HG03108 (cell line): ENCODE measurements at regions not wholly inside any gene's neighbourhood (a gene's known extent, or its start where the extent isn't known, plus 50 kb on each side); places are given as distances from the start of the nearest gene placed in this dataset.

Experiments used
- ATAC-seq: cut with Tn5 transposase; IDR thresholded peaks from one replicate; pipeline ENCODE4 v1.9.1; 2021; ENCODE audit warnings: moderate library complexity; ENCODE audit not compliant: unreplicated experiment

DNA sequence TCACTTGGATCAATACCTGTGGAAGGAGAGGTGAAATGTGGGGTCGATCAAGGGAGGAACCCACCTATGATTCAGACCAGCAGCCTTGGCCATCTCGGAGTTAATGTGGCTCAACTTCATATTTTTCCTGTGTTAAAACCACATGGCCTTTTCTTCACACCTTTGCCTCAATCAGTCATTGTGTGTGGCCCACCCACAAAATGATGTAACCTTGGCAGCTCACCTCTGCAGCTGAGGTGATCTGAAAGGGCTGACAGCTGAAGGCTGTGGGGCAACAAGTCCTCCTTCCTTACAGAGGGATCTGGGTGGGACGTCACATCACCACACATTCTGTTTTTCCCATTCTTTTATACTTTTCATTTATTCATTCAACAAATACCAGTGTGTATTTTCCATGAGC is 357.1 kb upstream of the HSF2 start:
- no peak for ATAC-seq

DNA sequence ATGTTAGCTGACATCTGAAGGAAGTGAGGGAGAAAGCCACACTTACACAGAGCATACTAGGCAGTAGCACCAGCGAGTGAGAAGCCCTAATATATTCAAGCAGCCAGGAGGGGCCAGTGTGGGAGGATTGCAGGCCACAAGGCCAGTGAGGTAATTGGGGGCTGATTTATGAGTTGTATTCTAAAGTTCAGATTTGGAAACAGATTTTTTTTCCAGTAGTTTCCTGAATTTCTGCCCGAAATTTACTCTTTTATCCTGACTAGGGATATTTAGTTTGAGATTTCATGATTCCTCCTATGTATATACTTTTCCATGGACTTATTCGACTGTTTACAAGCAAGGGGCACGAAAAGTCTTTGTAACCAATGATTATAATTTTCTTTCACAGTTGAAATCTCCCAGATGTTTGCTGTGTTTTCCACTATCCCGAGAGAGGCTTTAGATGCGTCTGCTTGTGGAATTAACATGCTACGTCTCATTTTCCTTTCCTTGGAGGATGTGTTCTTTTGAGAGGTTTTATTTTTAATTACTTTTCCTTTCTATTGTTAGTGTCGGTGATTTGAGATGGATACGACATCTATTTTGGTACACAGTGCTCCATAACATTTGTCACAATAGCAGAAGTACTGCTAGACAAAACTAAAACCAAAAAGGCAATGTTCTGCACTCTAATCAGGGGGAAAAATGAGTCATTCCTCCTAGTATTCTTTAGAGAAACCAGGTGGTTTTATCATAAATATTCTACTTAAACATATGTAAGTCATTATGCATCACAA is 356.3 kb upstream of the HSF2 start:
- no peak for ATAC-seq

DNA sequence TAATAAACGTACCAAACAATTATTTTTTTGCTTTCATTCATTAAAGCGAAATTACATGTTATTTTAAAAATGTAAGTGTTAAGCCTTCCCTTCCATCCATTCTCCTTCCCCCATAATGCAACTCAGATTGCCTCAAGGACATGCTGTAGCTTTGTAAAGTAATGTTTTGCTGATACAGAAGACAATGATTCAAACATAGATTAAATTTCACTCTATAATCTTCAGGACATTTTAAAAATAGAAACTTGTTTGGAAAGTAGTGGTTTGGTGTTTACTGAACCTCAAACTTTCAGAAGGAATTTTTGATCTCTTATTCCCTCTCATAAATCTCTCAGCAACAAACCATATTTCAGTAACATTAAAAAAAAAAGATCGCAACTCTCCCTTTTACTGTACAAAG is 350.9 kb upstream of the HSF2 start:
- ATAC-seq, result no peak

GRCh38 chr6:122049341-122049740 is 350.1 kb upstream of the HSF2 start:
- ATAC-seq, result no peak

- ATAC-seq, result no peak
Measured at GRCh38 chr6:122050242-122050755, 349.2 kb upstream of the HSF2 start.

DNA sequence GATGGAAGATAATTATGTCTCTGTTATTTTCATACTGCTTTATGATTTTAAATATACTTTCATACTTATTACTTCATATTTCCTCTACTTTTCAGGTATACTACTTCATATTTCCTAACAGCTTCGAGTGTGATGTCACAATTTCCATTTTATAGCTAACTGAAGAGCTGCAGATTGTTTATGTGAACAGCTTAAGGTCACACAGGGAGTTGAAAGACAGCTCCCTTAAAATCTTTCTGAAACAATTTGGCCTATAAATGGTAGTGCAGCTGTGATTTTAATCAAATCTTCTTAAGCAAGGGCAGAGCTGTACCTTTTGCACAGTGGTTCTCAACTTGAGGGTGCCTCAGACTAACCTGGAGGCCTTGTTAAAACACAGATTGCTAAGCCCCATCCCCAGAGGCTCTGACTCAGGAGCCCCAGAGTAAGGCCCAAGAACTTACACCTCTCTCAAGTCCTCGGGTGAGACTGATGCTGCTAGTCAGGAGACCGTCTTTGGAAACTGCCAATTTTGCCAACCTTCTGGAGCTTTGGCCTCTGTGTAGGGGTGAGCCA is 347.0 kb upstream of the HSF2 start:
- ATAC-seq, result no peak

GRCh38 chr6:122059918-122060317 is 339.5 kb upstream of the HSF2 start:
- ATAC-seq, result no peak

DNA sequence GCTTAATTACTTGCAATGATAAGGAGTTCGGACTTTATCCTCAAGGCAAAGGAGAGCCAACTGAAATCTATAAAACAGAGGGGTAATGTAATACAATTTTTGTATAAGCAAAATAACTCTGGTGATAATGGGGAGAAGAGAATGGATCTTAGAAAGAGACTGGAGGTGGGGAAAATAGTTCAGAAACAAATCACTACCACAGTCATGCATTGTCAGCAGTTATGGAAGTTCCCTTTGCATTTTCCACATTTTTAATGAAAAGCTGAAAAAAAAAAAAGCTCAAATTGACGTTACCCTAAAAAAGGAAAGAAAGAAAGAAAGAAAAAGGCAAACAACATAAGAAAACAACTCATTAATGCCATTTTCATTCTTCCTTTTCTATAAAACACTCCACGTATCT is 337.6 kb upstream of the HSF2 start:
- no peak for ATAC-seq

DNA sequence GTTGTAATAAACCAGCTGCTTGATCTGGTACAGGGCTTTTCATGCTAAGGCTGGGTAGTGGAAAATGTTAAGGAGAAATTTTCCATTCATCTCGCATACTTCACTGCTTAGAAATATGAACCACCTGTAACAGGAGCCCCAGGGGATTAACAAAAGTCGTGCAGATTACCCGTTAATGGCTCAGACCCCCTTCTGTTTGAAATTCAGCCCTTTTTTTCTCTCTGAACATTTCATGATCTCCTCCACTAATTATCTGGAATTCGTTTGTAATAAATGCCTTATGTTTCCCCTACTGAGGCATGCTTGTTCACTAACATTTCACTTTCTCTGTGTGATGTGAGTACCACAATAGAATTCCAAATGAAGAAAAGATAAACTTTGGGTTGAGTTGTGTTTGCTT is 336.4 kb upstream of the HSF2 start:
- no peak for ATAC-seq

- ATAC-seq, result no peak
Measured at GRCh38 chr6:122063761-122064160, 335.7 kb upstream of the HSF2 start.

DNA sequence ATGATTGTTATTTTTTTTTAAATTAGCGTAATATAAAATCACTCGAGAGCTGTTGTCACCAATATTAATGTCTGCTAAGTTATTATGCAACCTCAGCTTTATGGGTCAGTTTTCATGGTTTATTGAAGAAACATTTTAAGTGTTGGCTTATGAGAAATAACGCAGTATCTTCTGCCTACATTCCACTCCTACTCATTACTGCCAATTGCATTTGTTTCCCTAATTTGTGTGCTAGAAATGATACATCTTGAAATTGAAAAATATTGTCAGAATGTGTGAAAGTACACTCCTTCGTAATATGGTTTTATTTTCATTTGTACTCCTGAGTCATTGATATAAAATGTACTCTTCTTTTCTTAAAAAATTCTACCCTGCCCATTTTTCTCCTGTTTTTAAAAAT is 333.3 kb upstream of the HSF2 start:
- no peak for ATAC-seq

- ATAC-seq, result no peak
Measured at GRCh38 chr6:122068291-122068769, 331.1 kb upstream of the HSF2 start.

- no peak for ATAC-seq
Measured at GRCh38 chr6:122069932-122070331, 329.5 kb upstream of the HSF2 start.

DNA sequence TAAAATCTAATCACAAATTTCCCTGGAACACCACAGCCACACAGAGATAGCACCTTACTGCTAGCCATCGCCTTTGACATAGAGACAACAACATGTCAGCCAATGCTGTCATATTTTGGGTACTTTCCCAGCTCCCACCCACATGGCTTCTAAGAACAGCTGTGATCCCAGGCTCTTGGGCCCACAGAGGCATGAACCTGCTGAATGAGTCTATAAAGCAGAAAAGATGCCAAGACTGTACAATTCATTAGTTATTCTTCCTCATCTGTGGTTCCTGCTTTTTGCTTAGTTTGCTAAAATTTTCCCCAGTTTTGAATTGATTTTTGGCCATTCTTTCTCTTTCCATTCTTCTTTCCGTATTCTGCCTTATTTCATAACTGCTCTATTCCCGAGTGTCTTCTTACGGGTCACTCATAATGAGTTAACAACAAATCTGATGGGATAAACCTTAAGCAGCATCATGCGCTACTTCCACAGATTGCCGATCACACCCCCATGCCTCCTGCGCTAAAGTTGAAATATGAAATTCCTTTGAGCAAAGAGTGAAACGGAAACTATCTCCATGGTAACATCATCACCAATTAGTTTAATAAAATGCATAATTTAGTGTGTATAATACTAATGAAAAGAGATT is 327.3 kb upstream of the HSF2 start:
- no peak for ATAC-seq

GRCh38 chr6:122075084-122075838 is 324.2 kb upstream of the HSF2 start:
- no peak for ATAC-seq

GRCh38 chr6:122075917-122076316 is 323.5 kb upstream of the HSF2 start:
- ATAC-seq, result no peak

- ATAC-seq, result no peak
Measured at GRCh38 chr6:122077603-122078002, 321.8 kb upstream of the HSF2 start.

GRCh38 chr6:122078481-122078880 is 321.0 kb upstream of the HSF2 start:
- no peak for ATAC-seq

GRCh38 chr6:122079916-122080315 is 319.5 kb upstream of the HSF2 start:
- no peak for ATAC-seq

GRCh38 chr6:122081921-122082320 is 317.5 kb upstream of the HSF2 start:
- no peak for ATAC-seq

GRCh38 chr6:122082370-122082769 is 317.1 kb upstream of the HSF2 start:
- ATAC-seq, result no peak
